MCF 10A (cell line): ENCODE measurements at regions not wholly inside any gene's neighbourhood (a gene's known extent, or its start where the extent isn't known, plus 50 kb on each side); places are given as distances from the start of the nearest gene placed in this dataset.
A peak's percentile ranks its signal among the peaks of the same experiment; 100 is the strongest.

Source experiments
- BruUV-seq: library from RNA; stranded (reverse); fragments of 400-500 nt; replicated peaks from 2 replicates; lab custom pipeline; 2021; lab: Mats Ljungman, UMichigan
- CTCF ChIA-PET: fragments of 300-600 bp; sonication (Branson Sonifier 250); formaldehyde crosslinking; extraction: SDS; loops from one replicate; lab custom pipeline; 2021; ENCODE audit warnings: antibody characterized with exemption, inconsistent platforms; lab: Yijun Ruan, JAX
- POLR2A ChIA-PET: fragments of 300-600, 350-650 bp; sonication (Branson Sonifier 250); formaldehyde crosslinking; extraction: SDS; loops from one replicate; lab custom pipeline; 2020; ENCODE audit warnings: antibody characterized with exemption, inconsistent platforms; lab: Yijun Ruan, JAX
- DNase-seq: peaks from one replicate; pipeline ENCODE4 v3.0.0-alpha.2; 2018; ENCODE audit not compliant: unreplicated experiment
- H3K27ac Mint-ChIP-seq: one replicate; pipeline ENCODE4 v1.8.0; 2022; ENCODE audit warnings: mild to moderate bottlenecking, low read depth, mixed read lengths; ENCODE audit not compliant: unreplicated experiment
- H3K27me3 Mint-ChIP-seq: one replicate; pipeline ENCODE4 v1.8.0; 2022; ENCODE audit warnings: mixed read lengths; ENCODE audit not compliant: insufficient read depth, unreplicated experiment
- H3K36me3 Mint-ChIP-seq: one replicate; pipeline ENCODE4 v1.8.0; 2022; ENCODE audit warnings: mild to moderate bottlenecking, moderate library complexity, mixed read lengths; ENCODE audit not compliant: insufficient read depth, unreplicated experiment
- H3K4me1 Mint-ChIP-seq: one replicate; pipeline ENCODE4 v1.8.0; 2022; ENCODE audit warnings: mixed read lengths; ENCODE audit not compliant: insufficient read depth, unreplicated experiment
- H3K4me3 Mint-ChIP-seq: one replicate; pipeline ENCODE4 v1.8.0; 2022; ENCODE audit warnings: mild to moderate bottlenecking, moderate library complexity, mixed read lengths; ENCODE audit not compliant: unreplicated experiment
- H3K9me3 Mint-ChIP-seq: one replicate; pipeline ENCODE4 v1.8.0; 2022; ENCODE audit warnings: mixed read lengths; ENCODE audit not compliant: unreplicated experiment
- intact Hi-C: fragments of 100-400 bp; cut with micrococcal nuclease; formaldehyde crosslinking; loops from 2 replicates; pipeline ENCODE4 v1.14.1; 2022
- TF ChIP-seq, protein P1 (sequence below): fragments of 200-600 bp; IDR thresholded peaks from one replicate; pipeline ENCODE4 v1.8.0; 2022; ENCODE audit warnings: antibody characterized with exemption, mild to moderate bottlenecking; ENCODE audit not compliant: unreplicated experiment

DNA sequence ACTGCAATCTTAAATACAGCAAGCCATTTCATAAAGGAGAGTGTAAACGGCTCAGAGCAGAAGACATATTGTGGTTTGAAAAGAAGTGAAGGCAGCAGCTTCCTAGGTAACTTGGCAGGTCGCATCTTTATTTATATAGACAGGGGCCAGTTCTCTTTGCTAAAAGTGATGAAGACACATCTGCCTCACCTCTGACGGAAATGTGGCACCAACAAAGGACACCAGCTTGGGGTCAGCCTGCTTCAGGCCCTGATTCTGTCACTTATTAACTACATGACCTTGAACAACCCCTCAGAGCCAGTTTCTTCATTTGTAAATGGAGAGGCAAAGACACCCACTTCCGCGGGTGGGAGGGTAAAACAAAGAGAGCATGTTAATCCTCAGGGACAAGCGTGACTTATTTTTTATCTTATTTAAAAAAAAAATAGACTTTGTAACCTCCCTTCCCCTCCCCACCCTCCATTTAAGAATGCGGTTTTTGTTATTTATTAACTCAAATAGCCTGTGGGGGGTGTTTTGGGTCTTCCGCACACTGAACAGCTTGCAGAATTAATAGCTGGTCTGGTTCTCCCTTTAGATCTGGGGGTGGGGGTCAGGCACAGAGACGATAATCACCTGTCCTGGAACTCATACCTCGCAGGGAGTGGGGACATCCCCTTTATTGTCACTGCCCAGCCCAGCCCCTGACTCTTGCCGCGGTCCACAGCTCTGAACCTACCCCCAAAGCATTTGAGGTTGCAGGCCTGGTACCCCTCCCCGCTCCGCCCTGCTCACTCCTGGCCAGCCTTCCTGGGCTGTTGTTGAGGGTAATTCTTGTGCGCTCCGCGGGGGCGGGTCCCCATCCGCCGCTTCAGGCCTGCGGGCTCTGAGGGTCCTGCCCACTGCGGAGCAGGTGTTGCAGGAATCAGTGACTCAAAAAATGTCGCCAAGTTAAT lies 64.2 kb upstream of the TMEM17 start:
- Mint-ChIP-seq H3K27me3 (no peaks in the 10 kb centered on the region), H3K9me3 (no peaks in the 10 kb centered on the region), H3K4me3 (no peak overlapping the region), H3K36me3 (no peaks in the 10 kb centered on the region), H3K4me1 (peaks cover 6% of the 10 kb centered on the region), H3K27ac (no peak overlapping the region)
- ChIA-PET CTCF (no interaction called here), POLR2A (interaction anchor here (0.7 kb wide), 1 partner anchor 890 kb away, joined by 3 read pairs; no protein-coding TSS in a partner anchor)
- DNase-seq: no peak
- TF ChIP-seq, protein P1, sequence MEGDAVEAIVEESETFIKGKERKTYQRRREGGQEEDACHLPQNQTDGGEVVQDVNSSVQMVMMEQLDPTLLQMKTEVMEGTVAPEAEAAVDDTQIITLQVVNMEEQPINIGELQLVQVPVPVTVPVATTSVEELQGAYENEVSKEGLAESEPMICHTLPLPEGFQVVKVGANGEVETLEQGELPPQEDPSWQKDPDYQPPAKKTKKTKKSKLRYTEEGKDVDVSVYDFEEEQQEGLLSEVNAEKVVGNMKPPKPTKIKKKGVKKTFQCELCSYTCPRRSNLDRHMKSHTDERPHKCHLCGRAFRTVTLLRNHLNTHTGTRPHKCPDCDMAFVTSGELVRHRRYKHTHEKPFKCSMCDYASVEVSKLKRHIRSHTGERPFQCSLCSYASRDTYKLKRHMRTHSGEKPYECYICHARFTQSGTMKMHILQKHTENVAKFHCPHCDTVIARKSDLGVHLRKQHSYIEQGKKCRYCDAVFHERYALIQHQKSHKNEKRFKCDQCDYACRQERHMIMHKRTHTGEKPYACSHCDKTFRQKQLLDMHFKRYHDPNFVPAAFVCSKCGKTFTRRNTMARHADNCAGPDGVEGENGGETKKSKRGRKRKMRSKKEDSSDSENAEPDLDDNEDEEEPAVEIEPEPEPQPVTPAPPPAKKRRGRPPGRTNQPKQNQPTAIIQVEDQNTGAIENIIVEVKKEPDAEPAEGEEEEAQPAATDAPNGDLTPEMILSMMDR: no peak
- intact Hi-C loops: no loop called here
- no TSS peak for BruUV-seq

DNA sequence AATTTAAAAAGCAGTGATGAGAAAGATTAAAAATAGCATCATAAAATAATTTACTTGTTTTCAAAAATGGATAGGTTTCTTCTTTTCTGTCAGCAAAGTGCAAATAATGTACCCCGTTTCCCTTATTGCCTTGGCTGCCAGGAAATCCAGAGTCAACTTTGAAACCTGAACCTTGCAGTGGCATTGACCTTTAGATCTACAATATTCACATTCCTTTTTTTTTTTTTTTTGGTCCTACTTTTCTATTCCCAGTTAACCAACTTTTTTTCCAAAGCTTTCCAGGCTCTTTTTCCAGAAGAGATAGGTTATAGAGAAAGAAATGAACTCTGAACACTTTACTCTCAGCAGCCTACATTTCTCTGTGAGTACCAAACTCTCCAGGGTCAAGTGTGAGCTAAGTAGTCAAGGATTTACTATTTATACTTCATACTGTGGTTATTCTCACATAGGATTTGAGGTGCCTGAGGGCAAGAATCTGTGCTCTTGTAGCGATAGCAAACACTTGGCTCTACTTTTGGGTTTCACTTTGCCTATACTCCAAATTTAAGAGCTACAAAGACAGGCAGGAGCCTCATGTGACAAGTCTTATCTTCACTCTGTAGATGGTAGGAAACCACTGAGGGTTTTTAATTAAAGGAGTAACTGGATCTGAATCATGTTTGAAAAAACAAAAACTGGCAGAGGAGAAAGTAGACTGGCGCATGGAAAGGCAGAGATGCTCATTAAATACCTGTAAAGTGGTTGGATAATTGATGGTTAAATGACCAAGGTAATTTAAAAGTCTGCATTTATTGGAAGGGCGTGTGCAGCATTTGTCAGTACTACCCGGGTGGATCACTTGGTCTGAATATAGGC lies 63.2 kb upstream of the TMEM17 start:
- TF ChIP-seq, protein P1: no peak
- Mint-ChIP-seq H3K9me3 (no peaks in the 10 kb centered on the region), H3K27ac (no peak overlapping the region), H3K36me3 (no peaks in the 10 kb centered on the region), H3K27me3 (no peaks in the 10 kb centered on the region), H3K4me3 (no peak overlapping the region), H3K4me1 (peaks cover 6% of the 10 kb centered on the region)
- intact Hi-C loops: no loop called here
- peak; percentile 16 for DNase-seq
- BruUV-seq: no TSS peak
- CTCF ChIA-PET: no interaction called here
- POLR2A ChIA-PET: interaction anchor here (0.7 kb wide), 1 partner anchor 889 kb away, joined by 3 read pairs; no protein-coding TSS in a partner anchor

DNA sequence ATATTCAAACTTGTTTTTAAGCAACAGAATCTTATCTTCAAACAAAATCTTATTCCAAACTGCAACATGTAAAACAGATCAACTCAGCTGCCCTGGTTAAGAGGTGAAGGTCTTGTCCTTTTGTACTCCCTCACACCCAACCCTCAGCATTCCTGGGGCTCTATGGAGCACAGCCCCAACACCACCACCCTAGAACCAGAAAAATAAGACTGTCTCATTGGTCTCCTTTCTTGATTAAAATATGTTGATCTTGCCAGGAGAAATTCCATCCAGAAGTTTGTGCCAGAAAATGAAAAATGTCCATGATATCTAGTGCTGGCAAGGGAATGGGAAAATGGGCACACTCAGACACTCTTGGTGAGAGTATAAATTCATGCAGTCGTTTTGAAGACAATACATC lies 62.1 kb upstream of the TMEM17 start:
- Mint-ChIP-seq H3K9me3 (no peaks in the 10 kb centered on the region), H3K36me3 (no peaks in the 10 kb centered on the region), H3K27ac (no peak overlapping the region), H3K27me3 (no peaks in the 10 kb centered on the region), H3K4me3 (no peak overlapping the region), H3K4me1 (peaks cover 6% of the 10 kb centered on the region)
- DNase-seq: no peak
- intact Hi-C loops: no loop called here
- BruUV-seq: no TSS peak
- ChIA-PET POLR2A (interaction anchor here (1.4 kb wide), 1 partner anchor 10 kb away, joined by 5 read pairs; no protein-coding TSS in a partner anchor), CTCF (interaction anchor here (0.8 kb wide), 1 partner anchor 16 kb away, joined by 3 read pairs; no protein-coding TSS in a partner anchor)
- TF ChIP-seq, protein P1: no peak
